GM19025 (cell line): ENCODE measurements at regions not wholly inside any gene's neighbourhood (a gene's known extent, or its start where the extent isn't known, plus 50 kb on each side); places are given as distances from the start of the nearest gene placed in this dataset.

Experiments used
- ATAC-seq: cut with Tn5 transposase; IDR thresholded peaks from one replicate; pipeline ENCODE4 v1.9.1; 2021; ENCODE audit warnings: mild to moderate bottlenecking, low read depth, moderate library complexity; ENCODE audit not compliant: unreplicated experiment

DNA sequence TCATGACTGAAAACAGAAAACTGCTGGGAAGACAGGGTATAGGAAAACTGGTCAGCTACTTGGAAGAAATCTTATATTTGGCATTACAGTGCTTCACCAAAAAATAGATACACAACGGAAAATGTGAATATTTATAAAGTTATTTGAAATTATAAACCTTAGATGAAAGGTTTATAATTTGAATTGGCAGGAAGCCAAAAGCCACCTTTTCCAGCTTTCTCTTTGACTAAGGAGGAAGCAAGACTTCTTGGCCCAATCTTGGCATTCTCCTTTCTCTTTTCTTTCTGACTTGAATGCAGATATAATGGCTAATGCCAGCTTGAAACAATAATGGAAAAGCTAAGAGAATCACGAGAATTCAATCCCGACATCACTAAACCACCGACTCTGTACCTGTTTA, 196.5 kb upstream of the PIK3C3 start:
- ATAC-seq, result no peak

DNA sequence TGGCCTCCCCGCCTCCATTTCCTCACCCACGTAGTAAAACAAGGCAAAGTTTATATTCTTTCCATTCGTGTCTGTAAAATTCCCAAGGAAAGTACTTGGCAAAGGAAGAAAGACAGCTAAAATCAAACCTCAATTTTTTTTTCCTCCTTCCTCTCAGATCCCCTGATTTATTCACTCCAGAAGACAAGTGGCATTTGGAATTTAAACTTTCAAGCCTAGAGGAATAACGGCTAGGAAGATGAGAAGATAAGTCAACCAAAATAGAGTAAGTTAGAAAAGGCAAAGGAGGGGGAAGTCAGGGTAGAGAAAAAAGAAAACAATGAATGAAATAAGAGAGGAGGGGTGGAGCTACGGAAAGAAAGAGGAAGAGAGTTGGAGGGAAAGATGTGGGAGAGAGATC, 198.9 kb upstream of the PIK3C3 start:
- no peak for ATAC-seq

DNA sequence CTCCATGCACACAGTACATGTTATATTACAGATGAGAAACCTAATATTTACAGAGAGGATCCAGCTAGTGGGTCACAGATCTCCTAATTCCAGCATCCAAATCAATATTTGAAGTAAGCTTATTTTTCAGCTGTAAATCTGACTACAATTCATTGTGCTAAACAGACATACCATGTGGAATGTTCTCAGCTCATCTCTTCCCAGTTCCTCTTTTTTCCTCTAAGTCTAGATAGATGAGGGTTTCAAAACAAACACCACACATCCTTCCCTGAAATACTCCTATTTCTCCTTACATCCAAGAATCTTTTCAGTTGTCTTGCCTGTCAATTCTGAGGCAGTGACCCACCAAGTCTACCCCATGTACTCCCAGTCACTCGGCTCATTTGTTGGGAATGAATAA, 200.7 kb upstream of the PIK3C3 start:
- no peak for ATAC-seq

DNA sequence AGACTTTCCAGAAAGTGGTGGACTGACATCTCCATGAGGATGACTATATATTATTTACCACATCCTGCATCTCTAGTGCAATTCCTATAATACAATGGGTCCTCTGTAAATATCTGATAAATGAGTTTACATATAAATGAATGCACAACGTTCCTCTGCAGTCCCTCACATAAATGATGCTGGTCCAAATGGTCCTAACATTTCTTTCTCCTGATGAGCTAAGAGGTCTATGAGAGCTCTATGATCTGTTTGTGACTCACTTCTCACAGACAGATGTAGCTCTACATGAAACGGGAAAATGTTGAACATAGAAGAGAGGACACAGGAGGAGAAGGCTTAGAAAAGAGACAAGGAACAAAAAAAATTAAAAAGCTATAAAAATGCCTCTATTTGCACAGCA, 201.2 kb upstream of the PIK3C3 start:
- ATAC-seq, result no peak

DNA sequence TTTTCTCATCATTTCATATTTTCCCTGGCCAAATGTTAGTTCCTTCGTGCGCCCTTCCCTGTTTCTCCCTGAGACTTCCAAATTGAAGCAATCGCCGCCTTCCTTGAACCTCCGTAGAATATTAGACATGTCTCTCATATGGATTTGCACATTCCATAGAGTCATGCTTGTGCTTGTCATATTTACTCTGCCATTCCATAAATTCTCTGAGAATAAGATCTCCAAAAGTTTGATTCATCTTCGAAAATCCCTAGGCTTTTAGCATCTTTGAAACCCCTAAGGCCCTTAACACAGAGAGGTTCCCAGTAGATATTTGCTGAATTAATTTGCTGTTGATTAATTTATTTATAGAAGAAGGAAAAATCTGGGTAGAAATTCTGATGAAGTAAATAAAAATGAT, 202.2 kb upstream of the PIK3C3 start:
- no peak for ATAC-seq

DNA sequence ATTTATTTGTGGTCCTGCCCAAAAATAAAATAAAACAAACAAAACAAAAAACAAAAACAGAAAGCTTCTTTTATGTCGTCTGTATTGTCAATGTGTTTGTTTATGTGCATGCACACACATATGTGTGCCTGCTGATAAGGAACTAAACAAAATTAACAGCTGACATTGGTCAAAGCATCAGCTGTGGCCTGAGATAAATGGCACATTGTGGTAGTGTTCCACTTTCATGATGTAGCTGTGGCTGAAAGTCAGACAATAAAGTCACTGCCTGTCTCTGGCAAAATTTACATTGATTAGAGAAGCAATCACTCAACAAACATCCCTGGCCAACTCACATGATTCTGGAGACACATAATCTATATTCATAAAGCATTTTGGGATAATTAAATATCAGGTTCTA, 203.4 kb upstream of the PIK3C3 start:
- ATAC-seq, result no peak

DNA sequence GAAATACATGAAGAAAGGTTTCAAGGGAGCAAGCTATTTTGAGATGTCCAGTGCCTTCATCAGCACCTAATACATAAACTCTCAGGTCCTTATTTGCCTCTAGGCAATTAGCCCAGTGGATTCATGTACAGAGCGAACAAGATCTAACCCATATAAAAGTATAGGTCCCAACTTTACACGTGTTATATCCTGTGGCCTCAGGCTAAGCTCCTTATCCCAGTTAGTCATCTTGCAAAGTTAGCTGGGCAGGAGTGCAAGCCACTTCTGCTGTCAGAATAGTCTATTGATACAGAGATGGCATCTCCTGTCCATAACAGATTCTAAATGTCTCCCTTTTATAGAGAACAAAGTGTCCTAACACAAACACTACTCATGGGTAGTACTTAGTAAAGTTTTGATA, 203.9 kb upstream of the PIK3C3 start:
- no peak for ATAC-seq

DNA sequence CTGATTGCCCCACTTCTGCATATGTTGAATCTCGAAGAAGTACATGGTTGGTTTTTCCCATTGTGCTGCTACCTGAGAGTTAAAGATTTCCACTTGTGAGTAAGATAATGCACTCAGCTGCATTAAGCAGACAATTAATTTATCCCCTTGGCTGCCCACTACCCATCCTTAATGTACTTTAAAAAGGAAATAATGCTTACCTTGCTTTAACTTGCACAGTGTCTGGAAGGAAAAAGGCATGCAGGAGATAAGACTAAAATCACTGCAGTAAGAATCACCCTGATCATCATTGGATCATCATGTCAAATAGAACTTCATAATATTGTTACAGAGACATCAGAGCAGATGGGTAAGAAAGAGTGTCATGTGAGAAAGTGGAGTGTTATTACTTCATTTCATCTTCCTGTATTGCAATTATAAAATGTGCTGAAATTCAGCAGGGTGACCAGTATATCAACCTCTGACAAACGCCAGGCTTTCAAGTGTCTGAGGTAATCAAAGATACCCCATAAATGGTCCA, 207.3 kb upstream of the PIK3C3 start:
- no peak for ATAC-seq

DNA sequence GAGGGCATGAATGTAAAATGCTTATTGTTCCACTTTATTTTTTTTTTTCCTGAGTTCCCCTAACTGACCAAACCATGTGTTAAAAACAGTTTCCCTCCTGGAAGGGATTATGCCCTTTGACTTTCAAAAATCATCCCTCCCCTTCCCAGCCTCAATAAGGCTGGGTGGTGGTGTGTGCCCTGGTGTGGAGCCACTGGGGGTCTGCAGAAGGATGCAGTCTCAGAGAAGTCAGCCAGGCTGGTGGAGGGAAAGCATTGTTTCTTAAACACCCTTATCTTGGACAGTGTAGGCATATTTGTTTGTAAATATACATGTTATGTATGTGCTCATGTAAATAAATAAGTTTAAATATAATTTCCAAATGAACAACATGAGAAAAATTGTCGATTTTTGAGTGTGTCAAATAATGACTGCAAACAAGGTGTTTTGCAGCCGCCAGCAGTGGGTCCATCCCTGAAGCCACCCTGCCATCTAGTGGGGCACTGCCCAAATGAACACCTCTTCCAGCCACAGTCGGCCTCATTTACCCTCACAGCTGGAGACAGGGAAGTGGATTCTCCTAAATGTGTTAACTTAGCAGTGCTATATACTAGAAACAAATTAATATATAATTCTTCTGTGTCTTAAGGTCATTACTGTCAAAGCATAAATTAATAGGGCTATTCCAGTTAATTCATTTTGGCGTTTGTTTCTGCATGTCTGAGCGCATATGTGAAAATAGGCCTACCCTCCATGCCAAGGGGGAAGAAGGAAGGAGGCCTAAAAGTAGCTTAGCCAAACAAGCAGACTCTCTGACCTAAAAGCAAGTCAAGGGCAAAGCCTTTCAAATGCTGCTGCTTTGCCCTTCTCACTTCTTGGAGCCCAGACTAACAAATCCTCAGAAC, 209.6 kb upstream of the PIK3C3 start:
- no peak for ATAC-seq

DNA sequence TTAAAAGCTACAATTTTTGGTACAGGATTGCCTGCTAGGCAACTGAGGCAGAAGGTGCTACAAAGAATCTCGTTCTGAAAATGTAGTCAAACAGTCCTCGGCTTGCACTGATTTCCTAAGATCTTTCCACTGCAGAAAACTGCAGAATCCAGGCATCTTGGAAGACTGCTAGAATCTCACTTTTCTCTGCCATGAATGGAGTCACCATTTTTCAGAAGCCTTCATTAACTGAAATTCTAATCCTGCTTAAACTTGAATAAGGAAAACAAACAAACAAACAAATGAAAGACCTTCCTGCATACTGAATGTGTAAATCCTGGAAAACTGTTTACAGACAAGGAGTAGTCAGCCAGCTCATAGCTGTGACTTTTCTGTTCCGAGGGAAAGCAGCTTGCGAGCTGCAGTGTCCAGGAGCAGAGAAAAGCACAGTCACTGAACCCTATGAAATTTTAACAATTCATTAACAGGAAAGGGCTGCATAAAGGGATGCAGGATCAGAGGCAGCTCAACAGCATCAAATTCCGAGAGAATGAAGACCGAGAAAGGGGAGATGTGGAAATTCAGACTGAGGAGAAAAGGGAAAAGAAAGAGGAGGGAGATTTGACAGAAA, 210.5 kb upstream of the PIK3C3 start:
- no peak for ATAC-seq

DNA sequence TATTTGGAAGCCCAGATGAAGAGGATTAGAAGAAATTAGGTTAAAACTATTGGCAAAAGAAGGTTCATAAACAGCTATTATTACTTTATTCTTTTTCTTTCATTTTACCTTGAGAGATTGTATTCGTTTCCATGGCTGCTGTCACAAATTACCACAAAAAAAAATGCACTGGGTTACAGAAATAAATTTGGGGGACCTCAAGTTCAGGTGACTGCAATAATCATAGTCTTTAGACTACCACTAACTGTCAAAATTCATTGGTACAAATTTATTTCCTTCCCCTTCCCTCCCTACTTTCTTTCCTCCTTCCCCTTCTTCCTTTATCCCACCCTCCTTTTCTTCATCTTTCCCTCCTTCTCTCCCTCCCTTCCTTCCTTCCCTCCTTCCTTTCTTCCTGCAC, 217.8 kb upstream of the PIK3C3 start:
- no peak for ATAC-seq

DNA sequence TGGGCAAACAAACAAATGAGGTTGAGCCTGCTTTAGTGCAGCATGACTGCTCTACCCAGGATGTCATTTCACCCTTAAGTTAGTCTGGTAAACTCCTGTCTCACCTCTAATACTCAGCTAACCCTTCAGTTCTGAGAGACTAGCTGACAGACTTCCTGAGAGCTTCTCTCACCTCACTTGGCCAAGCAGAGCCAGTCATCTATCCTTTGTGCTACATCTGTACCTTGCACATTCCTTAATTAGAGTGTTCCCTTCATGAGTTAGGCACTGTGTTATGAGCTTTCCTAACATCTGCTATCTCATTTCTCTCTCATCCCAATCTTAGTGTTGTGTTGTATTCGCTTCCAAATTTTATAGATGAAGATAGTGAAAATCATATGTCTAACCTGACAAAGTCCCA, 220.1 kb upstream of the PIK3C3 start:
- no peak for ATAC-seq

DNA sequence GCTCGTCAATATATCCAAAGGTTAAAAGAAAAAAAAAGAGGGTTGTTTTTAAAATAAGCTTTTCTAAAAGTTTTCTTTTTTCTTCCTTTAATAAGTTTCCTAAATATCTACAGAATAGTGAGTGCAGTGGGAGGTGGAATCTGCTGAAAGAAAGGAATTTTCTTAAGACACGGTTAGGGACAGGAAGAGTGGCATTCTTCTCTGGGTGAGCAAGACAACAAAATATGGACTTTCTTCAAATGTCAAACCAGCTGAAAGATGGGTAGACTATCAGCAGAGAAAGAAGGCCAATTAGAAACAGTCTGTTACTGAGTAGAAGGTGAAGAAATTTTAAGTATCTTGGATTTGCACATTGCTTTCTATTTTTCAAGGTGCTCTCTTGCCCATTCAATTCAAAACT, 222.7 kb upstream of the PIK3C3 start:
- ATAC-seq, result no peak

DNA sequence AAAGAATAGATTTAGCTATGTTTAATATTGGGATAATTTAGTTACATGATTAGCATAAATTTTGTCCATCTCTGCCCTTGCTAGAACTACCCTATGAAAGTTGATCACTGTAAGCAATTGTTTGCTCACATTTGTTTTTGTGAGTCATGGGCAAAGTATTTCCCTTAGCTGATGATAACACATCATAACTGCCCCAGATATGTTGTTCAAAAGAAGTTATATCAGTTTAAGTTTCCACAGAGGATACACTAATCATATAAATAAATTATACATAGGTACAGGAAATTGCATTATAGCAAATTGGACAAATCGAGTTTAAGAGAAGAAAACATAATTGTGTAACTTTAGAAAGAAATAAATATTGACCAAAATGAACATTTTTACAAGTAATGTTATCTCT, 223.2 kb upstream of the PIK3C3 start:
- ATAC-seq, result no peak

DNA sequence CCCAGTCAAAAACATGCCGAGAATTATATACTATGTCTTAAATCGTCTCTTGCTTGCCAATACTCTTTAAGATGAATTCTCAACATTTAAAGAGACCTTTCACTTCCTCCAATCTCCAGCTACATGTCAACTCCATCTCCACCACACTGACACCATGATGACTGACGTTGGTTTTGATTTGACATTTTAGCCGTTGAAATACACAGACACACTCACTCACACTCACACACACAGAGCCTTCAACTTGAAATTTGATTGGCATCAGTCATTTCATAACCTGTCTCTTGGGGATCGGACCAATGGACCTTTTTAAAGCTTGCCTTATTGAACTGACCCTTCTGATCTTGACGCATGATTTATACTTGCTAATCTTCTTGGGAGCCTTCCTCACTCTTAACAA, 230.8 kb upstream of the PIK3C3 start:
- no peak for ATAC-seq

DNA sequence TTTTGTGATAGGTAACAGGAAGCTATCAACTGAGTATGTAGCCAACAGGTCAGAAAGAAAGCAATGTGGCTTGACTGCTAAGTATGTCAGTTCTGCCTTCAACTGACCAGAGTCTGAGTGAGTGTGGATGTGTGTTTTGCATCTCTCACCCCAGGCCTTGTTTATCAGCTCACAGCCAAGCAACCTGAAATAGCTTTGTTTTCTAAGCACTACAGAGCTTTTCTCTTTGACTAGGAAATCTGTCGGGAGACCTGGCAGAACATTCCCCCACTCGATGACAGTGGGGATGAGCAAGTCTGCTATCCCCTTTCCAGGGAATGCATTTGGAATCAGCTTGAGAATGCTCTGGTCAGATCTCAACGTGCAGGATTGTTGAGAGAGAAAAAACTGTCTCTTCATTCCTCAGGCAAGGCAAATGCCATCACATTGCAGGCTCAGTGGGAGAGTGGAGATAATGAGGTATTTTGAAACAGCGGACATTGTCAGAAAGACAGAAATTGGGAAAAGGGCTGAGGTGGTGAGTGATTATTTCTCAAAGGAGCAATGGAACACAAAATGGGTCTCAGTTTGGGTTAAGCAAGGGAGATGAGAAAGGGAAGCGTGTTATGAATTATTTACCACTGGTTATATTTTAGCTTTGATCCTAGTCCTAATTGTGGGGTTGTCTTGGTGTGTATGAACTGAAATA, 233.8 kb upstream of the PIK3C3 start:
- ATAC-seq, result no peak

DNA sequence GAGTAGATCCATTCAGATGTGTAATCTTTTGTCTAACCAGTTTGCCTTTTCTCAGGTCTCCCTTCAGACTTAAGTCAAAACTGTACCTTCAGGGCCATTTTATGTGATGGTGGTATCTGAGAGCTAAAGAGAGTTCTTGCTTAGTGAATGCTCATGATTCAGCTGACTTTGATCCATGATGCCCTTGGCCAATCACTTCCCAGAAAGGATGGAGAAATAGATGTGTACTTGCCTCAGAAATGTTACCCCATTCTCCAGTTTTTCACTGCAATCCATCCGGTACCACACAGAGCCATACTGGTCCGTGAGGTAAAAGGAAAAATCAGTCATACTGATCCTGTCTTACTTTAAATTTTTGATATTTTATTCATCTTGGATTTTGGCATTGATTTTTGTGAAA, 234.8 kb upstream of the PIK3C3 start:
- no peak for ATAC-seq

DNA sequence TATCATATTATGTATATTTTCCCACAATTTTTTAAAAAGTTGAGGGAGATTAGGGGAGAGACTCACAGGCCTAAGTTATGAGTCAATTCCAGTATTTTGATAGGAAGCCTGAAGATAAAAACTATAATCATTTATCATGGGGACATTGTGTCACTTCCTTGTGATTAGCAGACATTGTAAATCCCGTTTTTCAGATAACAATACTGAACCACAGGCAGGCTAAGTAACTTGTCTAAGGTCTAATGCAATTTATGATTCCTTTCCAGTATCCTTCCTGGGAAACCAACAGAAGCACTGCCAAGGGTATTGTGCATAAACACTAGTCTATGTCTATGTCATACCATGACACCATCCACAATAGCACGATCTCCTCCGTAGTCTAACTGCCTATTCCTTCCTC, 235.2 kb upstream of the PIK3C3 start:
- ATAC-seq, result no peak

DNA sequence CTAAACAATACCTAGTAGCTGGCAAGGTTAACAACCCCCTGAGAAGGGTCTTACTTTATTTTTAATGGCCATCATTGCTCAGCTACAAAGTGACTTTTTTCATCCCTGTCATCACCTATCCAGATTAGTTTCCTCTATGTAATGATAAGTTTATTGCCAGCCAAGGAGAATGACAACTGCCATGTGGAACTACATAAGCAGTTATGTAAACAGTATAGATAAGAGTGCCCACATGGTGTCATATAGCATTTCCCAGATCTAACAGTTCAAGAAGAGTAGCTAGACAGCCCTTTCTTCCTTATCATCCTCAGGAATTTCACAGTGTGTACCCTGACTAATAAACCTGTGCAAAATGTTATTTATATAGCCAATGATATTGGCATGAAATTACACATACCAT, 240.2 kb upstream of the PIK3C3 start:
- no peak for ATAC-seq

DNA sequence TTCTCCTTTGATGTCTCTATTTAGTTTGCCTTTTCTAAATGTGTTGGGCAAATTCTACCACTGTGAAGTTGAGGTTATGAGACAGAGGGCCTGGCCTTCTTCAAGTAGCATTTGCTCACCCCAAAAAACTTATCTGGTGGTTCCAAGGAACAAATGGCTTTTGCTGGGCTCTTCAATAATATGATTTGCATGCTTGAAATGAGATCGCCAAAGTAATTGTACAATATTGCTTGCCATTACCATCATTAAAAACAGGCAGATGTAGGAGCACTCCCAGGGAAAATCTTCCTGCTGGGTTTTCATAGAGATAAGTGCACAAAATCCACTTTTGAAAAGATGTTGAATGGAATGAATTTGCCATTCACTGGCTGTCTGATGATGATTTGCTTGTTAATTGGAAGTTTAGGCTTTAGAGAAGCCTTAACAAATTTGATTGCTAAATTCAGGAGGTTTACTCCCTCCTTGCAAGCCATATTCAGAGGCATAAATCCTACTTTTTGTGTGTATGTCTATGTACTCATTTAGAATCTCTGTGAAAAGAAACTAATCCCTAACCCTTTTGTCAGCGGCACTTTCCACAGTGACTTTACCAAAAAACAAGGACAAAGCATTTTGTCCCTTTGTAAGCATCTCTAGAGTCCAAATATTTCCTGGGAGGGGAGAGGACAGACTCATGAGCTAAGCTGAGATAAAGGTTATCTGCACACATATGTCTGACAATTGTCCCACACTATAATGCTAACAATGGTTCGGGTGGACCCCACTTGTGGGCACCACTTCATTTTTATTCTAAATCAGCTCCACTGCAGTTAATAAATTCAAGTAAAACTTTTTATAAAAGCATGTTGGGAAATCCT, 240.8 kb upstream of the PIK3C3 start:
- no peak for ATAC-seq

DNA sequence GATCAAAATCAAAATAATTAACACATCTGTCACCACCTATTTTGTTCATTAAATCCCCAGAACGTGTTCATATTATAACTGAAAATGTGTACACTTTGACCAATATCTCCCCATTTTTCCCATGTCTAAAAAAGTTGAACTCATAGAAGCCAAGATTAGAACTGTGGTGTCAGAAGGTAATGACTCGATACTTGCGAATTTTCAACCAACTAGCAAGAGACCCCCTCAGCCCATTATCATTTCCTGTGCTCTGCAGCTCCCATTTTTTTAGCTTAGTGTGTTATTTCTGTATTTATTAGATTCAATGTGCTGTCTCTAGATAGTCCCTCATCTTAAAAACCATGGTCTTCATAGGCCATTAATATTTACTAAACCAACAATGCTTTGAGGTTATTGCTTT, 248.7 kb upstream of the PIK3C3 start:
- ATAC-seq, result no peak
